DMS 273 (cell line): ENCODE measurements at regions not wholly inside any gene's neighbourhood (a gene's known extent, or its start where the extent isn't known, plus 50 kb on each side); places are given as distances from the start of the nearest gene placed in this dataset.

Experiments
- DNase-seq: peaks from one replicate; lab custom pipeline; 2025; ENCODE audit not compliant: unreplicated experiment; lab: John Stamatoyannopoulos, UW

DNA sequence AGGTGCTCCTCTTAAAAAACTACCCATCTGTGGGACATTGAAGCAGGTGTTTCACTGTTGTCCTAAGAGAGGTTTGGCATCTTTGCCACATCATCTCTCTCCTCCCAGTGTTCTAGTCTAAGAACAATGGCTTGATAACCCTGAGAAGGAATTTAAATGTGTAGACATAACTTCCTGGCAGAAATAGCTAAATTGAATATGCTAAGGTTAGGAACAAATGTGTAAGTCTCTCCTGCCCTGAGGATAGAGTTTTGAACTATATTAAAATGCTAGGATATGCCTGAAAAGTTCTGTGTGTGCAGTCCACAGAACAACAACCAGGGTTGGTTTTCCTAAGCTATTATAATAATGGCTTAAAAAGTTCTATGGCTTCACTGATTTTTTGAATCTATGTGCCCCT lies 106.6 kb downstream of the LRRC70 start:
- DNase-seq = no peak

DNA sequence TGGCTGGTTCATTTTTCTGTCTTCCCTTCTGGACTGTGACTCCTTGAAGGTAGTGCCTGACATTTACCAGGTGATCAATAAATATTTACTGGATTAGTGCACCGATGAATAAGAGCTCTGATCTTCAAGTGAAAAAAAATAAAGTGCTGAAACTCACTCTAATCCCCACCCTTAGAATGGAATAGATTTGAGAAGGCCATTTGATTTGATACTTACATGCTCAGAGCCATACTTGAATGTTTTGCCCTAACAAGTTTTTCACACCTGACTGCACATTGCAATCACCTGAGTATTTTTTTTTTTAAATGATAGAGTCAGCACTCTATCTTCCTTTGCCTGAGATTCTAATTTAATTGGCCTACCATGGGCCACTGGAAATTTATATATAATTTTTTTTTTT lies 105.7 kb downstream of the LRRC70 start:
- DNase-seq = no peak

DNA sequence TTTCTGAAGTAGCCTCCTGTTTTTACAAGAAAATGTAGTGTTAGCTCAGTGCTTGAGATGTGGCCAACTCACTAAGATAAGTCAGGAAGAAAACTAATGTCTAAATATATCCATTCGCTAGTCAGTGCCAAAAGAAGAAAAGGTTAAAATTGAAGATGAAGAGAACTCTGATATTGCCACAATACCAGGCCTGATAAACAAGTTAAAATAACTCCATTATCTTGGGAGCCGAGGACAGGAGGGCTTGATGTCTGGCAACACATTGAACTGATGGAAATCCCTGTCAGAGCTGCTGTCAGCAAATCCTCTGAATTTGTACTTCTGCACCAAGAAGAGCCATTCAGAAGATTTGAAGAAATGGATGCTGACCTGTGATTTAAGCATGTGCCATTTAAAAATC lies 103.4 kb downstream of the LRRC70 start:
- DNase-seq = no peak

DNA sequence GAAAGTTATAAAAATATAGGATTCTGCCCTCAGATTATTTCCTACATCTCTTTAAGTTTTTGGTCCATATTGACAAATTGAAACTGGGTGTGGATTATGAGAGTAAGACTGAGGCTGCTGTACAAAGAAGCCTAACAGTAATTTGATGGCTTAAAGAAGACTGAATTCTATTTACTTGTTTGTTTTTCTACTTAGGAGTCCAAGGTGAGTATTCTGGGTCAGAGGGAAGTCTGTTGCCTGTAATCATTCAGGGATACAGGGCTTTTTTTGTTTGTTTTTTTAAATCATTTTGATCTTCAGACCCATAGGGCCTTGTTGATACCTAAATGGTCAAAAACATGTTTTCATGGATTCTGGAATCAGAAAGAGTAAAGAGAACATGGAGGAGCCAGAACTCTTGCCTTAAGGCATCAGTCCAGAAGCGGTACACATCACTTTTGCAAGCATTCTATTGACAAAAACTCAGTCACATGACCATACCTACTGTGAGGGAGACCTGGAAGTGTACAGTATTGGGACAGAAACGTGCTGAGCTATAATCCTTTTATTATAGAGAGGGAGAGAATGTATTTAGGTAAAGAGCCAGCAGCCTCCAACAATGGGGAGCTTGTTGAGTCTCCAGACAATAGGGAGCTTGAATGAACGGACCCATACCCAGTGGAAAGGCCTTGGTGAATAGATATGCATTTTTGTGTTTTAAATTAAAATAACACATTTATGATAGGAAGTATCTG lies 102.7 kb downstream of the LRRC70 start:
- DNase-seq = no peak

DNA sequence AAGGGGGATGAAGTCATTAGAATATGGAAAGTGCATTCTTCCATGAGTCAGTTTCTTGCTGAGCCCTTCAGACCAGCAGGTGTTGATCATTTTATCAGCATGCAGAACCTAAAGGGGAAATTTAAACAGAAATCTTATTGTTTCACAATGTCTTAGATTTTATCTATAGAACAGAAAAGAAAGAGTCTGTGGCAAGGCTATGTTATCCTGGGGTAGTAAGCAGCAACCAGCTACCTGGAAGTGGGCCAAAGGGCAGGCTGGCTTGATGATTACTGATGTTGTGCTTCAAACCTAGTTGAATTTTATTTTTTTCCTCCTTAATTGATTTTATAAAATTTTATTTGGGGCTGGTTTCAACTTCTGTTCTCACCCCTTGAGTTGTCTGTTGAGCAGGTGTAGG lies 101.5 kb downstream of the LRRC70 start:
- DNase-seq = no peak
